Activated T-helper 1 cell treated with anti-CD3 and anti-CD28 coated beads, Interleukin-2, amount 50 U/mL, for 16 hours (primary cell): ENCODE measurements at regions not wholly inside any gene's neighbourhood (a gene's known extent, or its start where the extent isn't known, plus 50 kb on each side); places are given as distances from the start of the nearest gene placed in this dataset.

Experiments used
- DNase-seq, 2 donors: peaks; one replicate each; pipeline ENCODE4 v3.0.0-alpha.2; 2020; ENCODE audit warnings: low read depth in 1 of 2, low spot score in 1 of 2

GRCh38 chr3:43866529-43867353 is 176.0 kb downstream of the ABHD5 start:
- no peak for DNase-seq

DNA sequence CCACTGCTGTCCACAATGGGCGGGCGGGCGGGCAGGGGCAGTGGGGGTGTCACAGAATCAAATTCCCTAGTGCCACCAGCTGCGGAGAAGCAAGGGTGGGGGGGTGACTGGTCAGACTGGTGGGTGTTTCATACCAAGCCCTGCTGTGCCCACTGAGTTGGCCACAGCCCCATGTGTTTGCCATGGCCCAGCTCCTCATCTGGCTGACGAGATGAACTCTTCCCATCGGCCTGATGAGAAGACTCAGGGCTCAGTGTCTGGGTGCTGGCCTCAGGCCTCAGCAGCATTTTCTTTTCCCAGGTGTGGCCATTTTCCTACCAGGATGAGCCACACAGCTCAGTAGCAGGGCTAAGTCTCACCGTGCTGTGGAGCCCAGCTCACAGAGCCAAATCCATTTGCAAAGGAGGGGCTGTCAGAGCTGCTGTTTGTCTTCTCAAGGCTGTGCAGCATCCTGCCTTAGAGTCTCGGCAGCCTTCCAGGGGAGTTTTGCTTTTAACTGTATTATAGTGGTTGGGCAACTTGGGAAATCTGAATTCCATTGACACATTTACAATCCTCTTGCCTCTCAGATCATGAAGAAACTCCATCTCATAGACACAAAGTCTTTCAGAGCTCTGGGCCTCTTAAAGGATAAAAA is 176.8 kb downstream of the ABHD5 start:
- no peak for DNase-seq

DNA sequence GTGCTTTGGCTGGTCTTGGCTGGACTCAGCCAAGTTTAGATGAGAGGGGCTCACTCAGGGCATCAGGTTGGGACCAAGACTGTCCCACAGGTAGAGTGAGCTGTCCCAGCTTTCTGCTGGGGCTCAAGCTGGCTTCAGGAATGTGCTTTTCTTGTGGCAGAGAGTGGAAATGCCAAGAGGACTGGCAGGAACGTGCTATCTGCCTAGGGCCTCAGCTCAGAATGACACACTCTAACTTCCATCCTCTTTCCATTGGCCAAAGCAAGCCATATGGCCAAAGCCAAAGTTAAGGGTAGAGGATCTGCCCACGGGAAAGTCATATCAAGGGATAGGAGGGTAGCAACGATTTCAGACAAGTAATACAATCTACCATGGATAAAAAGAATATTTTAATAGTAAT is 178.8 kb downstream of the ABHD5 start:
- DNase-seq: no peak

DNA sequence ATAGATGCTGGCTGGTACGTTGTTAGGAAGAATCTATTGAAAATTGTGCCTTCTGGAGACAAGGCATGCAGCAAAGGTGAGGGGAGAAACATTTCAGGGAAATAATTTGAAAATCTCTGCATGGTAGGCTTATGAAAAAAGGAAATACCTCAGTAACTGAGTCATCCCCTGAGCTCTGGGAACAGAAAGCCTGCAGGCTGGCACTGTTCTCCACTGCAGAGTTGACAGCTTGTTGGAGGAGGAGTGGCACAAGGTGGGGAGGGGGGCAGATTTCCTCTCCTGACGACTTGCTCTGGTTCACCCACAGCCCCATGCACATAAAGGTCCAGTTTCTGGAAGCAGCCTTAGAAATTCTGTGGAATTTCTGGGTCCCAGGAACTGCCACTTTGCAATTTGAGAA is 179.4 kb downstream of the ABHD5 start:
- DNase-seq: no peak

DNA sequence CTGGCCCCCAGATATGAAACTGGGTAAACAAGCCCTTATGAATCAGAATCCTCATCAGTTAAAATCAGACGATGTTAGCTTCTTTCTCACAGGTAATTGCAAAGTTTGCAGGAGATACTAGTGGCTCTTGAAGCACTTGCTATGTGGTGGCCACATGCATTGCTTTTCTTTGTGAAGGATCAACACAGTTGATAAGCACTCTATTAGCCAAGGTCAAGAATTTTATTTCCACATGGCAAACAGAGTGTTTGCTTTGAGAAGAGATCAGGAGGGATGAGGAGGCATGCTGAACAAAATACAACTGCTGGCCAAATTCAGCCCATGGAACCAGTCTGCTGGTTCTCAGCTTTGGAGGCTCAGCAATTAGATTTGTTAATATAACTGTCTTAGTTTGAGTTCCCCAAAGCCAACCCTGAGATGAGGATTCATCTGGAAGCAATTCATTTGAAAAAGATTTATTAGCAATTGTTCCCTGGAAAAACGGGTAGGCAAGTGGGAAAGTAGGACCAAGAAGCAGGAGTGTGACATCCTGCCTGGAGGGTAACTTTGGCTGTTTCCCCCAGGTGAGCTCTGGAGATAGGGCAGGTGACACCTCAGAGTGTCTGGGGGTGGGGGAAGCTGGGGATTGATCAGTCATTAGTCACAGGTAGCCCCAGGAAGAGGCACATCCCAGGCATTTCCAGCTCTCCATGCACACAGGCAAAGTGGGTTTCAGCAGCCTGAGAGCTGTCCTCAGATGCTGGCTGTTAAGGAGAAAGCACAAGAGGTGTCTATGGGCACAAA is 180.3 kb downstream of the ABHD5 start:
- no peak for DNase-seq

- no peak for DNase-seq
Measured at GRCh38 chr3:43871627-43872245, 181.0 kb downstream of the ABHD5 start.

GRCh38 chr3:43872301-43872700 is 181.6 kb downstream of the ABHD5 start:
- no peak for DNase-seq

DNA sequence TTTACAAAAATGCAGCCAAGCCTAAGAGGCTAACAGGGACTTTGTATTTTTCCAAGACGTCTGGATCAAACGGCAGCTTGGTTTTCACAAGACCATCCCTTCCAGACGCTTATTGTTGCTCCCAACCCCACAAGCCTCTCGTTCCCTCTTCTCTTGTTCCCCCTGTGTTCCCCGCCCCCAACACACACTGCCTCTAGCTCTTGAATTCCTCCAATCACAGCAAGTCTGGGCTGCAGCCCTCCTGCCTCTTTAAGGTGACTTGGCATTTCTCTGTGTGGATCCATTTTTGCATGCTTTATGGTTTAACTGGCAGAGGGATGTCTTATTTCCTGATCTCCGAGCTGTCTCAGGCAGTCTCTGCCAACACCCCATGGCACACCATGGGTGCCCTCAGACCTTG is 182.2 kb downstream of the ABHD5 start:
- DNase-seq: no peak

DNA sequence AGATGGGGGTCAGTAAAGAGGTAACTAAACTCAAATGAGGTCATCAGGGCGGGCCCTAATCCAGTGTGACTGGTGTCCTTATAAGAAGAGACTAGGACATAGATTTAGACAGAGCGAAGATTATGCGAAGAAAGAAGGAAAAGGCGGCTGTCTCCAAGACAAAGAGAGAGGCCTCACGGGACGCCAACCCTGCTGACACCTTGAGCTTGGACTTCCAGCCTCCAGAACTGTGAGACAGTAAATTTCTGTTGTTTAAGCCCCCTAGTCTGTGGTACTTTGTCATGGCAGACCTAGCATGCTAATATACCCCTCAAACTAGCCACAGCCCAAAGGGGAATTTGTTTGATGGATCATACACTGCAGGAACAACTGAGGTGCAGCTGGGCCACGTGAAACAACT is 183.0 kb downstream of the ABHD5 start:
- DNase-seq: no peak

DNA sequence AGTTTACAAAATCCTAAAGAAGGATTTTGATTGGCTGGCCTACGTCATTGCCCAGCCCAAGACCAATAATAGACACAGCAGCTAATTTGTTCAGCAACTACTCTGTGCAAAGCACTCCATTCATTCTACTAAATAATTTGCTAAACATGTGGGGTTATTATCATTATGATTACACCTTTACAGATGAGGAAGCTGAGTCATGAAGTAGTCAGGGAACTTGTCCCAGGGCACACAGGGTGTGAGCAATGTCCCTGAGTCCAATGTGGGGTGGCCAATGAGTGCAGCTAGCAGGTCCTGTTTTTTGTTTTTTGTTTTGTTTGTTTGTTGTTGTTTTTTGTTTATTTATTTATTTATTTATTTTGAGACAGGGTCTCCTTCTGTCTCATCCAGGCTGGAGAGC is 183.6 kb downstream of the ABHD5 start:
- no peak for DNase-seq

DNA sequence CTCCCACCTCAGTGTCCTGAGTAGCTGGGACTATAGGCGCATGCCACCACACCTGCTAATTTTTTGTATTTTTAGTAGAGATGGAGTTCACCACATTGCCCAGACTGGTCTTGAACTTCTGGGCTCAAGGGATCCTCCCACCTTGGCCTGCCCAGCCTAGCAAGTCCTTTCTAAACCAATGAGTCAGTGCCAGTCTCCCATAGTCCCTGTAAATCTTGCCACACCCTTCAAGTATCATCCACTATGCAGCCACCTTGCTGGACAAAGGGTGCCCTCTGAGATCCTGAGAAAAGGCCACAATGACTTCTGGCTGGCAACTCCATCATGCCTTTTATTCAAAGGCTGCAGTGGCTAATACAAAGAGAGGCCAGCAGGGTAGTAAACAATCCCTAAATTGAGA is 184.0 kb downstream of the ABHD5 start:
- DNase-seq: no peak

DNA sequence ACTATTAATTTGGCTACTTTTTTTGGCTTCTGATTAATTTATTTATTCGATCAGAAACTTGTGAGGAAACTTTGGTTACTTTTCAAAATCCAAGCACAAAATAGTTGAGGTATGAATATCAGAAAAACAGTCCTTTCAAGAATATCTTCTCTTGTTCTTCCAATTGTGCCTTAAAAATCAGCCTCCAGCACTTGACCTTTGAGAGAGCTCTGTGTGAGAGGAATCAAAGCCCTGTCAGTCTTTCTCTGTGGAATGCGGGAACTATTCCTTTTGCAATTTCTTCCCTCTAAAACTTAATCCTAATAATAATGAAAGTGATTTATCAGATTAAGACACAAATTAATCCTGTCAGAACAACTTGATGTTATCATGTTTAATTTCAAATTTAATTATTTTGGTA is 185.9 kb downstream of the ABHD5 start:
- no peak for DNase-seq

DNA sequence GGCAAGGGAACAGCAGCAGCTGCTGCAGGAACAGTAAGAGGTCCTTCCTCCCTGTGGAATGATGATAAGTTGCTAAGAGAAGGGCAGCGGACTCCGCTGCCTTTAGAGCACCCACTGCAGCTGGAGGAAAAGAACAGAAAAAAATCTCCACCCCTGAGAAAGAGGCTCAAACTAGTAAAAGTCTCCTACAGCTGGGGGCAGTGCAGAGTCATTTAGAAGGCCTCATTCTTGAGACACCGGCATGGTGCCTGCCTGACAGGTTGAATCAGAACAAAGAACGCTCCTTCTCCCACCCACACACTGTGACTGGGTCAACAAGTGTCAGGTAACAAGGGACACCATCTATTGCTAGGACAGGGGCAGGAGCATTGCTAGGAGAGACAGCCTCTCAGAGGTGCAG is 188.4 kb downstream of the ABHD5 start:
- DNase-seq: no peak

- no peak for DNase-seq
Measured at GRCh38 chr3:43882976-43883680, 192.4 kb downstream of the ABHD5 start.

- no peak for DNase-seq
Measured at GRCh38 chr3:43883729-43884396, 193.1 kb downstream of the ABHD5 start.

- no peak for DNase-seq
Measured at GRCh38 chr3:43884581-43884980, 193.8 kb downstream of the ABHD5 start.

DNA sequence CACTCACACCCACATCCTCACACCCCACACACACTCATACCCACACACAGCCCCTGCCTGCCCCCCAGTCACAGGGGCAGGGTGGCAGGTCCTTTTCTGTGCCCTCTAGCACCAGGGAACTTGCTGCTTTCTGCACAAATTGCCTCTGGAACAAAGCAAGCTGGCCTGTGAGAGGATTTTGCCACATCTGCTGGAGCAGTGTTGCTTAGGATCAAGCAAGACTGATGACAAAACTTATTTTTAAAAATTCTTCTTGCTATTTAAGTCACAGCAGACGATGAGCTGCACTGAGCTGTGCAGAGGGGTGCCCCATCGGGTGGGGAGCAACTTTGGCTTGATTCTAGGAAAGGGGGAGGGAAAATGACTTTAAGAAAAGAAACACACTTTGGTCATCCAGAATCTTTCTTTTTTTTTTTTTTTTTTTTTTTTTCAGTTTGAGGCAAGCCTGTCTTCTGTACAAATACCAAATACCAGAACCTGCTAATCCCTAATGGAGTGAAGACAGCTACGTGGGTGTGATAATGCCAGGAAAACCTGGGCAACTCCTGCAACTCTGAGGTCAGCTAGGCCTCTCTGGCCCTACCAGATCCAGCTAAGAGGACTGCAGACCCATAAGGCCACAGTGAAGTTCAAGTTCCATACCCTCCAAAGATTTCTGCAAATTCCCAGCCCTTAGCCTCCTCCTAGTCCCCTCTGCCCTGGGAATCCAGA is 195.3 kb downstream of the ABHD5 start:
- DNase-seq: no peak

- DNase-seq: no peak
Measured at GRCh38 chr3:43892061-43892460, 201.3 kb downstream of the ABHD5 start.

DNA sequence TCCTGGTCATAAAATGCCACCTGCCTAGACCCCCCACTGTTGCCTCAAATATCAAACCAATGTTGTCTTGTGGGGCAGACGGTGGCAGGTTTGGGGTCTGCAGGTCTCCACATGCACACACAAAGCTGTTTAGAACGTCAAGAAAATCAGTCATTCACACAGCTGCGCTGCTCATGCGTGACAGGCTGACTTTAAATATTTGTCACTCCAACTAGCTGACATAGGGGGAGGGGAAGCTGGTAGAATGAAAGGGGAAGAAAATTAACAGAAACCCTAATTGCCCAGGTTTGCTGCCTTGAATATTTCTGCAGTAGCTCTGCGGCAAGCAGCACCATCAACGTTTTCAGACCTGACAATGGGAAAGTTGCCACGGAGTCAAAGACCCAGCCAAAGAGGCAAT is 201.8 kb downstream of the ABHD5 start:
- DNase-seq: no peak

DNA sequence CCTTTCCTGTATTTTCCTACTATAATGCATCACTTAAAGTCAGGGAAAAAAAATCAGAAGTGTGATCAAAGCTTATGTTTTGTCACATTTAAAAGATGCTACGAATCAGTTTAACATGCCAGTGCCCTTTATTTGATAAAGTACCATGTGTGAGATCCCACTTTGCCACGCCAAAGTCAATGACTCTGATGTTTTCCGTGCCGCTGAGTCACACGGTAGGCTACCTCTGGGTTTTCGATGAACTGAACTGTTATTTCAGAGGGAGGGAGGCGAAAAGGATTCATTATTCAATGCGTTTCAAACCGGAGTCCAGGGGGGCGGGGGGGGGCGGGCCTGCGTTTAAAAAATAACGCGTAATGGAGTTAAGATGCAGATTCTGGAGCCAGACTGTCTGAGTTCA is 203.0 kb downstream of the ABHD5 start:
- DNase-seq: no peak
